Activated CD4-positive, alpha-beta T cell treated with anti-CD3 and anti-CD28 coated beads, Interleukin-2, amount 10 ng/mL, durations not matched to agents 24 days and 14 days (primary cell): ENCODE measurements at regions not wholly inside any gene's neighbourhood (a gene's known extent, or its start where the extent isn't known, plus 50 kb on each side); places are given as distances from the start of the nearest gene placed in this dataset.

ENCODE experiments used
- DNase-seq: peaks from one replicate; pipeline ENCODE4 v3.0.0; 2022
- H3K27ac Mint-ChIP-seq: one replicate; pipeline ENCODE4 v1.8.0; 2022; ENCODE audit warnings: mild to moderate bottlenecking, mixed read lengths
- H3K27me3 Mint-ChIP-seq: one replicate; pipeline ENCODE4 v1.8.0; 2022; ENCODE audit warnings: mixed read lengths
- H3K36me3 Mint-ChIP-seq: one replicate; pipeline ENCODE4 v1.8.0; 2022; ENCODE audit warnings: low read depth, mild to moderate bottlenecking, mixed read lengths
- H3K4me1 Mint-ChIP-seq: one replicate; pipeline ENCODE4 v1.8.0; 2021; ENCODE audit warnings: mixed read lengths
- H3K4me3 Mint-ChIP-seq: one replicate; pipeline ENCODE4 v1.8.0; 2022; ENCODE audit warnings: mild to moderate bottlenecking, moderate library complexity, mixed read lengths
- H3K9me3 Mint-ChIP-seq: one replicate; pipeline ENCODE4 v1.8.0; 2021; ENCODE audit warnings: mixed read lengths
- intact Hi-C: fragments of 100-400 bp; cut with micrococcal nuclease; formaldehyde crosslinking; loops from one replicate; pipeline ENCODE4 v1.15.1; 2023

DNA sequence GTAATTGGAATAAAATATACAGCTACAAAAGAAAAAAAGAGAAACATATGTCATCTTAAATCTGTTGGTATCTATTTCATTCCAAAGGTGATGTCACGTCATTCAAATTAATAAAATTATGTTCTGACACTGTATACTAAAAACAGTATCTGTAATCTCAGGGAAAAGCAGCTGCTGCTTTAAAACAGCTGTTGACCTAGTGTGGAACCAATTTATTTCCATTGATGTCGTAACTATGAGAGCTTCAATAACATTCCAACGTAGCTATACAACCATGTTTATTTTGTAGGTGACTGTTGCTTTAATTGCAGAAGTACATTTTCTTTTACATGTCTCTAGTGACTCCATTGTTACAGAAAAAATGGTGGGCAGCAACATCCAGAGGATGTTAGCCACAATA is 571.7 kb downstream of the RPS29 start:
- H3K4me3 Mint-ChIP-seq, result no peak overlapping the region
- no peak for DNase-seq
- no peaks in the 10 kb centered on the region for H3K4me1 Mint-ChIP-seq
- no peak overlapping the region for H3K27ac Mint-ChIP-seq
- no peaks in the 10 kb centered on the region for H3K9me3 Mint-ChIP-seq
- no peaks in the 10 kb centered on the region for H3K36me3 Mint-ChIP-seq
- intact Hi-C loops, result no loop called here
- no peaks in the 10 kb centered on the region for H3K27me3 Mint-ChIP-seq

DNA sequence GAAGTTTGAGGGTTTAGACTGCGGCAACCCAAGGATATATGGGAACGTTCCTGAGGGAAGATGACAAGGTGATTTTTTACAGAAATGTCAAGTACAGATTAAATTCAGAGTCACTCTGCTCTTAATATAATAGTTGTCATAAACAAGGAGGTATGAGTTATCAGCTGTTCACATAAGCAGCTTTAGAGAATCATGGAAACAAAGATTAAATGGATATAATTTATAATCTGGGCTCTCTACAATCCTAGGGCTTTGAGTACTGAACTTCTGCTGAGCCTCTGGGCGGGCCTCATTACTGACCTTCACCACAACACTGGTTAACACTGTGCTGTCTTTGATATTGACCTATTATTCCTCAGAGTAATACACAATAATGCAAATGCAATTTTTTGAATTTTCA is 577.8 kb downstream of the RPS29 start:
- Mint-ChIP-seq H3K9me3 (no peaks in the 10 kb centered on the region), H3K27me3 (no peaks in the 10 kb centered on the region), H3K4me3 (no peak overlapping the region), H3K36me3 (no peaks in the 10 kb centered on the region), H3K27ac (no peak overlapping the region), H3K4me1 (no peaks in the 10 kb centered on the region)
- DNase-seq, result no peak
- intact Hi-C loops, result no loop called here

DNA sequence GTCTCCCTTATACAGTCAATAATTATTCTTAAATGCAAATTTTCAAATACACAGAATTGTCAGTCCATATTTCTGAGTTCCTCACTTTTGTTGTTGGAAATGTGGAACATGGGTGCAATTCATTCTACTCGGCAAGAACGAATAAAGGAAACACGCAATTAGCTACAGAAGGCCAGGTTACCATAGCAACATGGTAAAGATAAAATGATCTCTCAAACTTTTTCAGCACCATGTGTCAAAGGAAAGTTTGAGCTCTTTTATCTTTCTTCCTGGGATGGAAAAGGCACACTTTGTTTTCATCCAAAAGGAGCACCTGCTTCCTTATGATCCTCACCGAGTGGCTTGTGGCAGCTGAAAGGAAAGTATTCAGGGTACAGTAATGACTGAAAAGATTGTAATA is 595.0 kb downstream of the RPS29 start:
- intact Hi-C loops, result no loop called here
- H3K9me3 Mint-ChIP-seq, result no peaks in the 10 kb centered on the region
- no peaks in the 10 kb centered on the region for H3K4me1 Mint-ChIP-seq
- no peak for DNase-seq
- H3K36me3 Mint-ChIP-seq, result no peaks in the 10 kb centered on the region
- H3K4me3 Mint-ChIP-seq, result no peak overlapping the region
- H3K27ac Mint-ChIP-seq, result no peak overlapping the region
- no peaks in the 10 kb centered on the region for H3K27me3 Mint-ChIP-seq

DNA sequence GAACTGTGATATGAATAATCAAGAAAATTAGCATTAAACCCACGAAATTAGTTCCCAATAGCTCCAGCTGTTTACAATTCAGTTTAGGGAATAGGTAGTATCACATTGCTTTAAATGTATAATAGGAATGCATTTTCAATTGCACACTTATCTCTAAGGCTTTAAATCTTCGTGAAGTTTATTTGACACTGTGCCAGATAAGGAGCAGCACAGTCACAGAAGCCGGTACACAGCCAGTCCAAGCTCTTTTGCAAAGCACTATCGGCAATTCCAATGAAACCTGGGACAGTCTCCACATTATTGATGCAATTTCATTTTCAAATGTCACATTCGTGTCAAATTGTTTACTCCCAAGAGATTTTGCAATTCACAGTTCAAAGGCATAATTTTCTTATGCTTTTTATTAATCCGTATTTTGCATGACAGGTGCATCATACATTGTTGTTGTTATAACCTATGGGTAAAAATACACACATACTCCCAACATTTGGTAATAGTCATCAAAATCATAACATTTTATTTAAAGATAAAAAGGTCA is 602.8 kb downstream of the RPS29 start:
- Mint-ChIP-seq H3K4me1 (no peaks in the 10 kb centered on the region), H3K27me3 (no peaks in the 10 kb centered on the region), H3K27ac (no peak overlapping the region), H3K36me3 (no peaks in the 10 kb centered on the region), H3K9me3 (no peaks in the 10 kb centered on the region), H3K4me3 (no peak overlapping the region)
- intact Hi-C loops, result no loop called here
- no peak for DNase-seq

DNA sequence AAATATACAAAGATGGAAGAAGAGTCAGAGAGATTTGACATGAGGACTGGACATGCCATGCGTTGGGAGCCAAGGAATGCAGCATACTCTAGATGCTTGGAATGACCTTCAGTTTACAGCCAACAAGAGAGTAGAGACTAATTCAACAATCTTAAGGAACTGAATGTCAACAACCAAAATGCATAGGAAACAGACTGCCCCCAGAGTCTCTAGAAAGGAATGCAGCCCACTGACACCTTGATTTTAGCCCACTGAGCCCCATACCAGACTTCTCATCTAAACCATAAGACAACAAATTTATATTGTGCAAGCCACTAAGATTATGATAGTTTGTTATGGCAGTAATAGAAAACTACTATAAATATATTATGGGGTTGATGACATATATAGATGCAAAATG is 611.2 kb downstream of the RPS29 start:
- Mint-ChIP-seq H3K4me1 (no peaks in the 10 kb centered on the region), H3K4me3 (no peak overlapping the region), H3K27me3 (no peaks in the 10 kb centered on the region)

DNA sequence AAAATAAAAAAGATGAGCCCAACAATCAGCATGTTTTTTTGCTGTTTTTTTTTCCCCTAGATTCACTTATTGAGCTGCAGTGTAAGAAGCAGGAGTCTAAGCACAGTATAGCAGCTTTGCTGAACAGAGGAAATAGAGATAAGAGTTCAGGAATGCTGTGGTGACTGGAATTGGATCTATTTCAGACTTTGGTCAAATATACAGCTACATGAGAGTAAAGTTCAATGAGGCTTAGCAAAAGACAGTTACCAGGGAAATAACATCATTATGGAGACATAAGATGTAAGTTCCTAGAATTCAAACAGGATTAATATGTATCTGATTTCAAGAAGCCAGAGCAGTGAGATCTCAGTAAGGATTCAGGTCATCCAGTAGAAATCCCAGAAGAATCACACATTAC is 613.0 kb downstream of the RPS29 start:
- Mint-ChIP-seq H3K36me3 (no peaks in the 10 kb centered on the region), H3K4me1 (no peaks in the 10 kb centered on the region), H3K9me3 (no peaks in the 10 kb centered on the region), H3K27ac (no peak overlapping the region), H3K27me3 (no peaks in the 10 kb centered on the region), H3K4me3 (no peak overlapping the region)
- no peak for DNase-seq
- intact Hi-C loops, result no loop called here

More for the DNA sequence above, 611.2 kb downstream of the RPS29 start:
- no peak for DNase-seq
- Mint-ChIP-seq H3K9me3 (no peaks in the 10 kb centered on the region), H3K36me3 (no peaks in the 10 kb centered on the region), H3K27ac (no peak overlapping the region)
- intact Hi-C loops, result no loop called here

DNA sequence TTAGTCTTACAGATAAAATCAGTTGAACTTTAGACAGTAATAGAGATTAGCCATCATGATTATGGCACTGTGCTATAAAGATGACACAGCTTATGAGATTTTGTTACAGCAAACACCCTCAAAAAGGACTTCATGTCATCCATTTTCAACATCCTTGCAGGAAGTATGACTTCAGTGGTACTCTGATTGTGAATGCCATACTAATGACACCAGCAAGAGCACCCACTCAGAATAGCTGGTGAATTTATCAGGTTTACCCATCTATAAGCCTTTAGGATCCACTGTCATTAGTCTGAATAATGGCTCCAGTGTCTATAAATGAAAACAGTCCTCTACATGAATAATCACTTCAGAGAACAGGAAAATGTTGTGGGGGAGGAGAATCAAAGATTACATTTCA is 615.2 kb downstream of the RPS29 start:
- Mint-ChIP-seq H3K36me3 (no peaks in the 10 kb centered on the region), H3K27me3 (no peaks in the 10 kb centered on the region), H3K9me3 (no peaks in the 10 kb centered on the region), H3K4me3 (no peak overlapping the region), H3K27ac (no peak overlapping the region), H3K4me1 (no peaks in the 10 kb centered on the region)
- intact Hi-C loops, result no loop called here
- no peak for DNase-seq

DNA sequence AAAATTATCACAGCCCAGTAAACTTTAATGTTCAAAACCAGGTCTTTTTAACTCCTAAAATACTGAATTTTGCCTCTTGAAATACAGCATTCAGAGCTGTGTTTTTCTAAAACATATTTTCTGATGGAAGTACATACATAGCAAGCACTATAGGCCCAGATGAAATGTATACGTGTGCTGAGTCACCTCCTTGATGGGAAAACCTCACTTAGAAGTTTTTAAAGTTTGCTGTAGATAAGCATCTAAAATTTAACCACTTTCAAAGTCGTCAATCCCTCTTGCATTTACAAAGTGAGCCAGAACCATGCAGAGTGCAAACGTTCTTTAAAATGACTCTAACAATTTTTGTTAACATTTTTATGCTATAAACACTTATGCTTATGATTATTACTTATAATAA is 618.8 kb downstream of the RPS29 start:
- no peaks in the 10 kb centered on the region for H3K27me3 Mint-ChIP-seq
- no peak overlapping the region for H3K27ac Mint-ChIP-seq
- no peaks in the 10 kb centered on the region for H3K4me1 Mint-ChIP-seq
- H3K9me3 Mint-ChIP-seq, result no peaks in the 10 kb centered on the region
- H3K36me3 Mint-ChIP-seq, result no peaks in the 10 kb centered on the region
- DNase-seq, result no peak
- H3K4me3 Mint-ChIP-seq, result no peak overlapping the region
- intact Hi-C loops, result no loop called here

DNA sequence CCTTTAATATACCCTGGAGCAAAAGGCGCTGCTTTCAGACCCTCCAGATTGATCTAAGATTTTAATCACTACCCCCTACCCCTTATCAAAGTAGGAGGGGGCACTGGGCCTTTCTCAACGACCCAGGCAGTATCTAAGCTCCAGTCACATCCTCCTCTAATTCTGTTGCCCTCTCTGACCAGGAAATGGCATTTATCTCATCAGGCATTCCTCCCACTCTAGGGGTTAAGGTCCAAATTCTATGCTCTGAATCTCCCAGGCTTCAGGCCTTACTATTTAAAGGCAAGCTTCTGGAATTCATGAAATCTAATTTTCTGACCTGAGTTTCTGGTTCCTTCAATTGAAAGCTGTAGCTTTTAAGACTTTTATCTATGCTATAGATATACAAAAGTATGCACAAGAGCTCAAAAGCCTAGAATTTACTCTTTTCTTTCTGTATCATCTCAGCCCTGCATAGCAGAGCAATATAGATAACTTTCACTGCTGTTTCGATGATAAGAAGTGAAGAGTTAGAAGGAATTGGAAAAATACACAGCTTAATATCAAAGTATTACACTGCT is 622.9 kb downstream of the RPS29 start:
- H3K9me3 Mint-ChIP-seq, result peaks cover 3% of the 10 kb centered on the region
- no peak overlapping the region for H3K27ac Mint-ChIP-seq
- no peaks in the 10 kb centered on the region for H3K27me3 Mint-ChIP-seq
- no peaks in the 10 kb centered on the region for H3K4me1 Mint-ChIP-seq
- intact Hi-C loops, result no loop called here
- H3K4me3 Mint-ChIP-seq, result no peak overlapping the region
- DNase-seq, result no peak
- H3K36me3 Mint-ChIP-seq, result no peaks in the 10 kb centered on the region

DNA sequence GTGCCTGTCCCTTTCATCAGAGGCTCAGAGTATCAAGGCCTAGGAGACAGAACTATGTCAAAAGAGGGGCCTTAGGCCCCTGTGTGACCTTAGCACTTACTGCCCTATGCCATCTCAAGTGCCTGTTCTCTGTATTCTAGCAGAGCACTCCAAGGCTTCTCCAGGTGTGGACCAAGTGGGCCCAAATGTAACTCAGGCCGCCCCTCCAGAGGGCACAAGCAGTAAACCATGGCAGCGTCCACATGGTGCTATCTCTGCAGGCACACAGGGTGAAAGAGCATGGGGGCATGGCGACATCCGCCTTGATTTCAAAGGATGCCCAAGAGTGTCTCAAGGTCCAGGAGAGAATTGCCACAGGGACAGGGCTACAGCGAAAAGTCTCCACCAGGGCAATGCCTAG is 628.7 kb downstream of the RPS29 start:
- H3K27me3 Mint-ChIP-seq, result no peaks in the 10 kb centered on the region
- no peak overlapping the region for H3K4me3 Mint-ChIP-seq
- H3K4me1 Mint-ChIP-seq, result no peaks in the 10 kb centered on the region
- no peak for DNase-seq
- H3K9me3 Mint-ChIP-seq, result peaks cover 3% of the 10 kb centered on the region
- intact Hi-C loops, result no loop called here
- no peaks in the 10 kb centered on the region for H3K36me3 Mint-ChIP-seq
- no peak overlapping the region for H3K27ac Mint-ChIP-seq

DNA sequence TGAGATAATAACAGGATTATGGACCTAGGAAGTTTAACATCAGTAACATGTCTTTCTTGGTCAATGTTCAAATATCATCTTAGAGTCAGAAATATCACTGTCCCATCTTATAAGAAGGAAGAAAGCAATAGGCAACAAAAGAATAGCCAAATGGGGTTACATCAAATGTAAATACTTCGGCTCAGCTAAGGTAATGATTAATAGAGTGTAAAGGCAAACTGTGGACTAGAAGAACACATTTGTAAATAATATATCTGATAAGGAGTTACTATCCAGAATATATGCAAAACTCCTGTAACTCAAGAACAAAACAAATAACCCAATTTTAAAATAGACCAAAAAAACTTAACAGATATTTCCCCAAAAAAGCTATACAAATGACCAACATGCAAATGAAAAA is 630.3 kb downstream of the RPS29 start:
- Mint-ChIP-seq H3K4me3 (no peak overlapping the region), H3K27me3 (no peaks in the 10 kb centered on the region), H3K27ac (no peak overlapping the region), H3K9me3 (peaks cover 3% of the 10 kb centered on the region), H3K36me3 (no peaks in the 10 kb centered on the region), H3K4me1 (no peaks in the 10 kb centered on the region)
- DNase-seq, result no peak
- intact Hi-C loops, result no loop called here

DNA sequence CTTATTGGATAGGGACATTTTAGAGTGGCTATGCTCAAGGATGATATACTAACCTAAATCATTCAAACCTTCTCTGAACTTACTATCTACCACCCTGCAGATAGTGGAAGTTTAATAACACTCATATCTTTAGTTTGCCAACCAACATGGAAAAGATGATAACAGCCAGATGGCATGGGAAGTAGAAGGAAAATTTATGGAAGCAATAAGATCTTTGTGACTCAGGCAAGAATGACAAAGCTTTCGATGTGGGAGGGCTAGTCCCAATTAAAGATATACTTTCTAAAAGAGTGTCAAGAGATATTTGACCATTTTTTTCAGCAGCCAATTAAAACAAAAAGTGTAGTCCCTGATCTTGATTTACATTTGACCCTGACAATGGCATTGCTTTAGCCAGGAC is 631.7 kb downstream of the RPS29 start:
- Mint-ChIP-seq H3K4me1 (no peaks in the 10 kb centered on the region), H3K9me3 (peaks cover 3% of the 10 kb centered on the region), H3K4me3 (no peak overlapping the region), H3K27me3 (no peaks in the 10 kb centered on the region), H3K36me3 (no peaks in the 10 kb centered on the region), H3K27ac (no peak overlapping the region)
- no peak for DNase-seq
- intact Hi-C loops, result no loop called here

DNA sequence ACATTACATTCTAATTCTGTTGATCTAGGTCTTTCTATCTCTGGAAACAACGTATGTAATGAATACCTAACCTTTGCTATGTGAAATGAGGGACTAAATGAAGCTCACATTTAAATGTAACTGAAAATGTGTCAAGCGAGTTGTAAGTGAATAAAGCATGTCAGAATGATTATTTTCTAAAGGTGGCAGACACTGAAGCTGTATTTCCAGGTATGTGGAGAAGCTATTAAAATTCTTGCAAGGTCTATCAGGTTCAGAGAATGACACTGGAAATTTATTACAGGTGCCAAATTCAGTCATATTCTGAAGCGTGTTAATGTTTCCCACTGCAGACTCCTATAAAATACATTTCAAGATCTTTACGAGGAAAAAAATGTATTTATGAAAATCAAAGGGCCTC is 641.4 kb downstream of the RPS29 start:
- no peaks in the 10 kb centered on the region for H3K4me1 Mint-ChIP-seq
- H3K9me3 Mint-ChIP-seq, result no peaks in the 10 kb centered on the region
- no peak overlapping the region for H3K4me3 Mint-ChIP-seq
- no peaks in the 10 kb centered on the region for H3K27me3 Mint-ChIP-seq
- intact Hi-C loops, result no loop called here
- H3K27ac Mint-ChIP-seq, result no peak overlapping the region
- no peaks in the 10 kb centered on the region for H3K36me3 Mint-ChIP-seq
- no peak for DNase-seq

DNA sequence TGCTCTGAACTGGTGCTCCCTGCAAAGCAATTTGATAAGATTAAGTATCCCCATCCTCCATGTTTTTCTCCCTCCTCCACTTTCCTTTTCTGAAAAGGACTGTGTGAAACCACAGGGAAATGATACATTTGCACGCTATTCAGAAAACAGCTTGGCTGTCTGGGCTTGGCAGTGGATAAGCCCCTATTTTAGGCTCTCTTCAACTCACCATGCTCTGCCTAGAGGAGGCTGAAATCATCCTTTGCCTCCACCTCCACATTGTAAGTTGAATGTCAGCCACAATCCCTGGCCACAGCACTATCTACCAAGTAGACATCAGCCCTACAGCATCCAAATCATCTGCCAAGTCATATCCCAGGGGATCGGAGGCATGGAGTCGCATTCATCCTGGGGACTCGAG is 642.3 kb downstream of the RPS29 start:
- Mint-ChIP-seq H3K36me3 (no peaks in the 10 kb centered on the region), H3K27ac (no peak overlapping the region), H3K4me3 (no peak overlapping the region), H3K27me3 (no peaks in the 10 kb centered on the region), H3K4me1 (no peaks in the 10 kb centered on the region), H3K9me3 (no peaks in the 10 kb centered on the region)
- intact Hi-C loops, result no loop called here
- DNase-seq, result no peak

DNA sequence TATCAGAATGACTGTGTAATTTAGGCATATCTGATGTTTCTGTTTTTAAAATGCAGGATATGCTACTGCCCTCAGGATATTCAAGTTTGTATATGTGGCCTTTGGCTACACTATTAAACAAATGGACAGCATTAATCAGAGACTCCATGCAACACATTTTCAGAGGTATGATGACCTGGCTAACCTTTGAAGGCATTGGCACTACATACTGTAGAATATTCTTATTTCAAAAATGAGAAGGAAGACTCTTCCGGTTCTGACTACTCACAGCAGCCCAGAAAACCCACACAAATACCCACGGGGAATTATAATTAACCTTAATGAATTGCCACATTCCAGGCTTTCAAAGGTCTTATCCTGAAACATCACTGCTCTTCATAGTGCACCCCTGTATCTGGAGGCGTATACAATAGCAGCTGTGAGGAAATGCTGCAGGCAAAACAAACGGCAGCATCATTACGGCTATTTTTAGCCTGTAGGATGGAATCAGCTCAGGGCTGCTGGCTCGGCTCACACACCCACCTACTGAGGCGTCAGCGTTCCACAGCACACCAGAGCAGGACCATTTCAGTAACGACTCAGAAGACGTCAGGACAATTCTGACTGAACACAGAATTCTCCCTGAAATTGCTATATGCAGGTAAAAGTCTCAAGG is 648.5 kb downstream of the RPS29 start:
- Mint-ChIP-seq H3K27me3 (no peaks in the 10 kb centered on the region), H3K36me3 (no peaks in the 10 kb centered on the region), H3K27ac (no peak overlapping the region), H3K9me3 (no peaks in the 10 kb centered on the region), H3K4me1 (no peaks in the 10 kb centered on the region), H3K4me3 (no peak overlapping the region)
- DNase-seq, result no peak
- intact Hi-C loops, result loop anchor here (5.0 kb wide), 1 partner anchor 790 kb away; no protein-coding TSS in a partner anchor
